ENCODE measurements at regions not wholly inside any gene's neighbourhood (a gene's known extent, or its start where the extent isn't known, plus 50 kb on each side); places are given as distances from the start of the nearest gene placed in this dataset.

GRCh38 chr3:104291878-104292277 lies 1074.8 kb upstream of the ALCAM start:
- Histone ChIP-seq H3K27ac (ENCODE audit: control insufficient read depth, insufficient read depth, low read length) (no peak overlapping the region), H2AFZ (ENCODE audit: control insufficient read depth, low read length) (peak overlapping the region; percentile 5), H3K4me3 (ENCODE audit: control insufficient read depth in 2 of 3, extremely low read depth in 1 of 3, insufficient read depth in 2 of 3, low read depth in 1 of 3, low read length in 3 of 3) (no peak overlapping the region), H3K36me3 (ENCODE audit: control insufficient read depth in 2 of 2, extremely low read depth in 1 of 2, insufficient read depth in 2 of 2, low read length in 2 of 2) (no peaks in the 10 kb centered on the region), H3K4me2 (ENCODE audit: control insufficient read depth, extremely low read depth, insufficient read depth, low read depth, low read length) (no peak overlapping the region), H3K9ac (ENCODE audit: control insufficient read depth, extremely low read depth, insufficient read depth, low read length) (no peak overlapping the region), H3K9me1 (ENCODE audit: control insufficient read depth, extremely low read depth, insufficient read depth, low read length) (no peaks in the 10 kb centered on the region), H3K79me2 (ENCODE audit: control insufficient read depth, insufficient read depth, low read length) (no peaks in the 10 kb centered on the region), H3K9me3 (ENCODE audit: control insufficient read depth, low read depth, low read length) (no peaks in the 10 kb centered on the region), H3K27me3 (ENCODE audit: control insufficient read depth, extremely low read depth, insufficient read depth, low read length) (no peaks in the 10 kb centered on the region), H4K20me1 (ENCODE audit: control insufficient read depth, extremely low read depth, insufficient read depth, low read length) (no peaks in the 10 kb centered on the region), H3K4me1 (ENCODE audit: control insufficient read depth, extremely low read depth, insufficient read depth, low read length) (no peaks in the 10 kb centered on the region)
- DNase-seq (ENCODE audit: low read depth, low spot score), result no peak
- dilution Hi-C loops (cut with MboI; ENCODE audit: extremely low pct_ligation_motif_present, low sequenced_read_pairs), result no loop called here
- TF ChIP-seq EZH2 (IDR thresholded peaks at IDR 0.05; ENCODE audit: low read length), result no peak
- TF ChIP-seq, protein P1, sequence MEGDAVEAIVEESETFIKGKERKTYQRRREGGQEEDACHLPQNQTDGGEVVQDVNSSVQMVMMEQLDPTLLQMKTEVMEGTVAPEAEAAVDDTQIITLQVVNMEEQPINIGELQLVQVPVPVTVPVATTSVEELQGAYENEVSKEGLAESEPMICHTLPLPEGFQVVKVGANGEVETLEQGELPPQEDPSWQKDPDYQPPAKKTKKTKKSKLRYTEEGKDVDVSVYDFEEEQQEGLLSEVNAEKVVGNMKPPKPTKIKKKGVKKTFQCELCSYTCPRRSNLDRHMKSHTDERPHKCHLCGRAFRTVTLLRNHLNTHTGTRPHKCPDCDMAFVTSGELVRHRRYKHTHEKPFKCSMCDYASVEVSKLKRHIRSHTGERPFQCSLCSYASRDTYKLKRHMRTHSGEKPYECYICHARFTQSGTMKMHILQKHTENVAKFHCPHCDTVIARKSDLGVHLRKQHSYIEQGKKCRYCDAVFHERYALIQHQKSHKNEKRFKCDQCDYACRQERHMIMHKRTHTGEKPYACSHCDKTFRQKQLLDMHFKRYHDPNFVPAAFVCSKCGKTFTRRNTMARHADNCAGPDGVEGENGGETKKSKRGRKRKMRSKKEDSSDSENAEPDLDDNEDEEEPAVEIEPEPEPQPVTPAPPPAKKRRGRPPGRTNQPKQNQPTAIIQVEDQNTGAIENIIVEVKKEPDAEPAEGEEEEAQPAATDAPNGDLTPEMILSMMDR (optimal IDR thresholded peaks at IDR 0.05 in 1 of 3, IDR thresholded peaks at IDR 0.05 in 1 of 3, conservative IDR thresholded peaks at IDR 0.05 in 1 of 3; ENCODE audit: extremely low read depth in 1 of 3, insufficient read depth in 2 of 3, low read length in 3 of 3), result no peak
- FAIRE-seq, result no peak

- FAIRE-seq, result no peak
- Histone ChIP-seq H4K20me1 (ENCODE audit: control insufficient read depth, extremely low read depth, insufficient read depth, low read length) (no peaks in the 10 kb centered on the region), H3K9me3 (ENCODE audit: control insufficient read depth, low read depth, low read length) (no peaks in the 10 kb centered on the region), H3K9me1 (ENCODE audit: control insufficient read depth, extremely low read depth, insufficient read depth, low read length) (no peaks in the 10 kb centered on the region), H3K79me2 (ENCODE audit: control insufficient read depth, insufficient read depth, low read length) (no peaks in the 10 kb centered on the region), H3K4me2 (ENCODE audit: control insufficient read depth, extremely low read depth, insufficient read depth, low read depth, low read length) (no peak overlapping the region), H3K9ac (ENCODE audit: control insufficient read depth, extremely low read depth, insufficient read depth, low read length) (no peak overlapping the region), H3K27ac (ENCODE audit: control insufficient read depth, insufficient read depth, low read length) (no peak overlapping the region), H3K27me3 (ENCODE audit: control insufficient read depth, extremely low read depth, insufficient read depth, low read length) (no peaks in the 10 kb centered on the region), H2AFZ (ENCODE audit: control insufficient read depth, low read length) (no peak overlapping the region), H3K36me3 (ENCODE audit: control insufficient read depth in 2 of 2, extremely low read depth in 1 of 2, insufficient read depth in 2 of 2, low read length in 2 of 2) (no peaks in the 10 kb centered on the region), H3K4me3 (ENCODE audit: control insufficient read depth in 2 of 3, extremely low read depth in 1 of 3, insufficient read depth in 2 of 3, low read depth in 1 of 3, low read length in 3 of 3) (no peak overlapping the region), H3K4me1 (ENCODE audit: control insufficient read depth, extremely low read depth, insufficient read depth, low read length) (no peaks in the 10 kb centered on the region)
- no peak for DNase-seq (ENCODE audit: low read depth, low spot score)
- no peak for TF ChIP-seq EZH2 (IDR thresholded peaks at IDR 0.05; ENCODE audit: low read length)
- dilution Hi-C loops (cut with MboI; ENCODE audit: extremely low pct_ligation_motif_present, low sequenced_read_pairs), result no loop called here
Measured at GRCh38 chr3:104297617-104298016, 1069.1 kb upstream of the ALCAM start.

DNA sequence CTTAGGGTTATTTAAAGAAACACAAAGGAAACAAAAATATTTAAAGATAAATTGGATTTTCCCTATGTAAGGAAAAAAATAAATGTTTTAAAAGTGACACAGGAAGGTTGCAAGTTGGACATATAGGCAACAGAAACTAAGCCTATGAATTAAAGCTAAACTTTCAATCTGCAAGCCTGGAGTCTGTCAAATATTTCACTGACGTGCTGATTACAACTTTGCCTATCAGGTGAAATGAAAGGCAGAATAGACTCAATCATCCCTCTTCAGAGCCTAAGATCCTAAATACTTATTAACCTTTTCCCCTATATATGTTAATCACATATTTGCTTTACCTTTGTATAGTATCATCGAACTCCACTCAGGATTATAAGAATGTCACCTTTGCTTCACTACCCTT lies 1068.0 kb upstream of the ALCAM start:
- Histone ChIP-seq H3K4me3 (ENCODE audit: control insufficient read depth in 2 of 3, extremely low read depth in 1 of 3, insufficient read depth in 2 of 3, low read depth in 1 of 3, low read length in 3 of 3) (no peak overlapping the region), H3K36me3 (ENCODE audit: control insufficient read depth in 2 of 2, extremely low read depth in 1 of 2, insufficient read depth in 2 of 2, low read length in 2 of 2) (no peaks in the 10 kb centered on the region), H3K9me1 (ENCODE audit: control insufficient read depth, extremely low read depth, insufficient read depth, low read length) (no peaks in the 10 kb centered on the region), H2AFZ (ENCODE audit: control insufficient read depth, low read length) (no peak overlapping the region), H3K79me2 (ENCODE audit: control insufficient read depth, insufficient read depth, low read length) (no peaks in the 10 kb centered on the region), H4K20me1 (ENCODE audit: control insufficient read depth, extremely low read depth, insufficient read depth, low read length) (no peaks in the 10 kb centered on the region), H3K27me3 (ENCODE audit: control insufficient read depth, extremely low read depth, insufficient read depth, low read length) (no peaks in the 10 kb centered on the region), H3K27ac (ENCODE audit: control insufficient read depth, insufficient read depth, low read length) (no peak overlapping the region), H3K9ac (ENCODE audit: control insufficient read depth, extremely low read depth, insufficient read depth, low read length) (no peak overlapping the region), H3K9me3 (ENCODE audit: control insufficient read depth, low read depth, low read length) (no peaks in the 10 kb centered on the region), H3K4me2 (ENCODE audit: control insufficient read depth, extremely low read depth, insufficient read depth, low read depth, low read length) (no peak overlapping the region), H3K4me1 (ENCODE audit: control insufficient read depth, extremely low read depth, insufficient read depth, low read length) (no peaks in the 10 kb centered on the region)
- dilution Hi-C loops (cut with MboI; ENCODE audit: extremely low pct_ligation_motif_present, low sequenced_read_pairs), result no loop called here
- FAIRE-seq (no peak), DNase-seq (ENCODE audit: low read depth, low spot score) (no peak)
- TF ChIP-seq, protein P1 (optimal IDR thresholded peaks at IDR 0.05 in 1 of 3, IDR thresholded peaks at IDR 0.05 in 1 of 3, conservative IDR thresholded peaks at IDR 0.05 in 1 of 3; ENCODE audit: extremely low read depth in 1 of 3, insufficient read depth in 2 of 3, low read length in 3 of 3), result no peak
- TF ChIP-seq EZH2 (IDR thresholded peaks at IDR 0.05; ENCODE audit: low read length), result no peak
